ENCODE measurements at regions not wholly inside any gene's neighbourhood (a gene's known extent, or its start where the extent isn't known, plus 50 kb on each side); places are given as distances from the start of the nearest gene placed in this dataset.

DNA sequence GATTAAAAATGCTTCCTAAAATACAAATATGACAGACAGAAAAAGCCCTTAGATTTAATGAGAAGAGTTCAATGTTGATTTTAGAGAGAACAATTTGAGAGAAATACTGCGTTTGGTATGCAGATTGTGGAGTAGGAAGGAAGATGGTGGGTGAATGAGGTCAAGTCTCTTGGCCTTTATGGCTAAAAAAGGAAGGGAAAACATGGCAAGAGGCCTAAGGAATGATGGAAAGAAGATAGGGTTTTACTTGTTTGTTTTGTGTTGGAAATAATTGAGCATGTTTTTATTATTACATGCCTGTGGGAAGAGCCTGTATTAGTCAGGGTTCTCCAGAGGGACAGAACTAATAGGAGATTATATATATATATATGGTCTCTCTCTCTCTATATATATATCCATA lies 318.1 kb downstream of the TRIB2 start:
- no peaks in the 10 kb centered on the region for H3K4me1 ChIP-seq
- H3K27ac ChIP-seq = no peak overlapping the region
- no peak overlapping the region for H3K4me3 ChIP-seq
- DNase-seq (ENCODE audit: low read depth in 1 of 2, low spot score in 1 of 2) (no peak), ATAC-seq (no peak), FAIRE-seq (no peak)
- 0% methylated on average over 1 of the region's 1 CpG for WGBS (ENCODE audit: missing lambda C conversion rate)
- TF ChIP-seq NR3C1 (IDR thresholded peaks at IDR 0.05) (no peak), KDM5A (IDR thresholded peaks at IDR 0.05) (no peak), ZFP36 (IDR thresholded peaks at IDR 0.05; ENCODE audit: borderline replicate concordance, partially characterized antibody) (no peak), RAD21 (conservative IDR thresholded peaks at IDR 0.05 in 1 of 2, IDR thresholded peaks at IDR 0.05 in 1 of 2) (no peak), MYC (IDR thresholded peaks at IDR 0.05; ENCODE audit: borderline replicate concordance, low read length) (no peak), JUN (IDR thresholded peaks at IDR 0.05) (no peak), BCL3 (IDR thresholded peaks at IDR 0.05) (no peak), CBX8 (IDR thresholded peaks at IDR 0.05) (no peak), HOXB13 (CRISPR knock-in tag; IDR thresholded peaks at IDR 0.05; ENCODE audit: low read depth) (no peak), ZC3H11A (IDR thresholded peaks at IDR 0.05) (no peak), EP300 (IDR thresholded peaks at IDR 0.05) (no peak), MAFK (IDR thresholded peaks at IDR 0.05; ENCODE audit: partially characterized antibody) (no peak), HOXB5 (CRISPR knock-in tag; IDR thresholded peaks at IDR 0.05) (no peak), KDM1A (IDR thresholded peaks at IDR 0.05; ENCODE audit: low read depth) (no peak), FOSL2 (IDR thresholded peaks at IDR 0.05) (no peak), FOSL2 (CRISPR knock-in tag; IDR thresholded peaks at IDR 0.05) (no peak)
- TF ChIP-seq, protein P1, sequence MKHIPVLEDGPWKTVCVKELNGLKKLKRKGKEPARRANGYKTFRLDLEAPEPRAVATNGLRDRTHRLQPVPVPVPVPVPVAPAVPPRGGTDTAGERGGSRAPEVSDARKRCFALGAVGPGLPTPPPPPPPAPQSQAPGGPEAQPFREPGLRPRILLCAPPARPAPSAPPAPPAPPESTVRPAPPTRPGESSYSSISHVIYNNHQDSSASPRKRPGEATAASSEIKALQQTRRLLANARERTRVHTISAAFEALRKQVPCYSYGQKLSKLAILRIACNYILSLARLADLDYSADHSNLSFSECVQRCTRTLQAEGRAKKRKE (CRISPR knock-in tag; IDR thresholded peaks at IDR 0.05; ENCODE audit: low read depth) = no peak
- H3K4me2 ChIP-seq = no peak overlapping the region
- POLR2A ChIA-PET = no interaction called here
- CTCF ChIA-PET = no interaction called here
- H3K9me3 ChIP-seq = no peaks in the 10 kb centered on the region

DNA sequence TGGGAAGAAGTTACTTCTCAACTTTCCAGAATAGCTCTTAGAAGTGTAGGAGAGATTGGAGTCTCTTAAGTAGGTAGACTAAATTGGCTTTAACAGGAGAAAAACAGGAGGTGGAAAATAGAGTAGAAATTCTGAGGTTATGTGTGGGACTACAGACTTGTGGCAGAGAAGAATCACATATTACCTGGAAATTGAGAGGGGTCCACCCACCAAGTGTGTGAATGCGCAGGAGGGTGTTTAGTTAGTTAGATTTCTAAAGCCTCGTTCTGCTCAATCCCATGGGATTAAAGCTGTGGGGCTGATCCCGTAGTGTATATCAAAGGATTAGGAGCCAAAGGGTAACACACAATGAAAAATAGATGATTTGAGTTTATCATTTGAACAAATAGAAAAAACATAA lies 319.1 kb downstream of the TRIB2 start:
- Histone ChIP-seq H3K9me3 (no peaks in the 10 kb centered on the region), H3K27ac (no peak overlapping the region), H3K4me1 (no peaks in the 10 kb centered on the region), H3K4me2 (no peak overlapping the region), H3K4me3 (no peak overlapping the region)
- FAIRE-seq = no peak
- ChIA-PET POLR2A (no interaction called here), CTCF (no interaction called here)
- no peak for TF ChIP-seq CHD4 (IDR thresholded peaks at IDR 0.05; ENCODE audit: borderline replicate concordance)
- no peak for TF ChIP-seq EP300 (IDR thresholded peaks at IDR 0.05)
- TF ChIP-seq MAFK (IDR thresholded peaks at IDR 0.05; ENCODE audit: partially characterized antibody) = no peak
- TF ChIP-seq PBX3 (IDR thresholded peaks at IDR 0.05) = no peak
- no peak for TF ChIP-seq HEYL (CRISPR knock-in tag; IDR thresholded peaks at IDR 0.05)
- WGBS (ENCODE audit: missing lambda C conversion rate) = 13% methylated on average over 3 of the region's 3 CpGs
- no peak for ATAC-seq
- DNase-seq (ENCODE audit: low read depth in 1 of 2, low spot score in 1 of 2) = no peak

- Histone ChIP-seq H3K27ac (no peak overlapping the region), H3K4me3 (no peak overlapping the region), H3K4me2 (no peak overlapping the region), H3K9me3 (peaks cover 6% of the 10 kb centered on the region; the same call in 1 of the 3 replicates), H3K4me1 (no peaks in the 10 kb centered on the region)
- FAIRE-seq = no peak
- ATAC-seq = no peak
- no peak for TF ChIP-seq RARB (CRISPR knock-in tag; IDR thresholded peaks at IDR 0.05)
- no peak for TF ChIP-seq FOXS1 (CRISPR knock-in tag; IDR thresholded peaks at IDR 0.05)
- TF ChIP-seq CEBPB (IDR thresholded peaks at IDR 0.05) = no peak
- no peak for TF ChIP-seq ZSCAN20 (CRISPR knock-in tag; IDR thresholded peaks at IDR 0.05)
- 64% methylated on average over 9 of the region's 13 CpGs for WGBS (ENCODE audit: missing lambda C conversion rate)
- ChIA-PET POLR2A (no interaction called here), CTCF (no interaction called here)
- DNase-seq (ENCODE audit: low read depth in 1 of 2, low spot score in 1 of 2) = no peak
Measured at GRCh38 chr2:13040043-13040442, 323.3 kb downstream of the TRIB2 start.

Data from A549 (cell line).